ENCODE measurements at regions not wholly inside any gene's neighbourhood (a gene's known extent, or its start where the extent isn't known, plus 50 kb on each side); places are given as distances from the start of the nearest gene placed in this dataset.
"Not testable (repeated sequence)": the region's sequence is repeated elsewhere in the genome, so short reads cannot be mapped to it uniquely, and the experiment has no call there.

- TF ChIP-seq CTCF (IDR thresholded peaks at IDR 0.05; ENCODE audit: poor library complexity, severe bottlenecking); EZH2 (IDR thresholded peaks at IDR 0.05; ENCODE audit: borderline replicate concordance, insufficient read depth, low read length, poor library complexity, severe bottlenecking); REST (IDR thresholded peaks at IDR 0.05; ENCODE audit: borderline replicate concordance); MXI1 (conservative IDR thresholded peaks at IDR 0.05; ENCODE audit: poor library complexity, severe bottlenecking); POLR2AphosphoS5 (IDR thresholded peaks at IDR 0.05); TAF1 (IDR thresholded peaks at IDR 0.05; ENCODE audit: low read depth); RAD21 (conservative IDR thresholded peaks at IDR 0.05); SMC3 (conservative IDR thresholded peaks at IDR 0.05; ENCODE audit: poor library complexity); EP300 (conservative IDR thresholded peaks at IDR 0.05; ENCODE audit: poor library complexity, severe bottlenecking): not testable (repeated sequence)
These were observed 89.3 kb upstream of the CYLC2 start for GRCh38 chr9:102905795-102906194.

Data from neural cell (in vitro differentiated cells).